H9 (cell line): ENCODE measurements at regions not wholly inside any gene's neighbourhood (a gene's known extent, or its start where the extent isn't known, plus 50 kb on each side); places are given as distances from the start of the nearest gene placed in this dataset.

Experiments used
- DNase-seq: peaks from one replicate; pipeline ENCODE4 v3.0.0-alpha.2; 2017
- H2AFZ ChIP-seq: one replicate; pipeline ENCODE4 v1.6.1; 2013; ENCODE audit warnings: mild to moderate bottlenecking, low read length, control low read depth, moderate library complexity
- H2AK5ac ChIP-seq: 2 replicates; pipeline ENCODE4 v1.6.1; 2013; ENCODE audit warnings: low read length, control low read depth, mixed read lengths; ENCODE audit not compliant: insufficient read length
- H2BK120ac ChIP-seq: one replicate; pipeline ENCODE4 v1.6.1; 2013; ENCODE audit warnings: low read depth, mild to moderate bottlenecking, low read length, control low read depth, inconsistent platforms; ENCODE audit not compliant: poor library complexity, severe bottlenecking
- H2BK12ac ChIP-seq: 2 replicates; pipeline ENCODE4 v1.6.1; 2013; ENCODE audit warnings: low read length, control low read depth, mixed read lengths, low read depth; ENCODE audit not compliant: insufficient read length
- H2BK15ac ChIP-seq: 2 replicates; pipeline ENCODE4 v1.6.1; 2013; ENCODE audit warnings: low read depth, low read length, control low read depth
- H2BK20ac ChIP-seq: one replicate; pipeline ENCODE4 v1.6.1; 2013; ENCODE audit warnings: low read depth, mild to moderate bottlenecking, low read length, control low read depth, inconsistent platforms; ENCODE audit not compliant: poor library complexity, severe bottlenecking
- H2BK5ac ChIP-seq: 2 replicates; pipeline ENCODE4 v1.6.1; 2013; ENCODE audit warnings: low read length, control low read depth, mixed read lengths; ENCODE audit not compliant: insufficient read length
- H3K14ac ChIP-seq: 2 replicates; pipeline ENCODE4 v1.6.1; 2013; ENCODE audit warnings: low read length, control low read depth; ENCODE audit not compliant: insufficient read depth
- H3K18ac ChIP-seq: 2 replicates; pipeline ENCODE4 v1.6.1; 2013; ENCODE audit warnings: low read depth, mild to moderate bottlenecking, mixed read lengths, low read length, control low read depth; ENCODE audit not compliant: insufficient read length
- H3K23ac ChIP-seq: 2 replicates; pipeline ENCODE4 v1.6.1; 2013; ENCODE audit warnings: low read length, control low read depth, mixed read lengths, low read depth; ENCODE audit not compliant: insufficient read length
- H3K23me2 ChIP-seq: 2 replicates; pipeline ENCODE4 v1.6.1; 2013; ENCODE audit warnings: low read depth, mild to moderate bottlenecking, mixed read lengths, low read length, control low read depth; ENCODE audit not compliant: insufficient read length, poor library complexity, severe bottlenecking
- H3K27ac ChIP-seq: 2 replicates; pipeline ENCODE4 v1.5.1; 2013; ENCODE audit warnings: low read length, control low read depth, mixed read lengths, low read depth; ENCODE audit not compliant: insufficient read length
- H3K27me3 ChIP-seq: 2 replicates; pipeline ENCODE4 v1.6.1; 2013; ENCODE audit warnings: low read length, control low read depth, inconsistent platforms; ENCODE audit not compliant: insufficient read depth
- H3K4ac ChIP-seq: 2 replicates; pipeline ENCODE4 v1.6.1; 2013; ENCODE audit warnings: low read depth, mild to moderate bottlenecking, control low read depth, inconsistent platforms, low read length, moderate library complexity
- H3K4me1 ChIP-seq: 2 replicates; pipeline ENCODE4 v1.6.1; 2013; ENCODE audit warnings: low read length, control low read depth, inconsistent platforms; ENCODE audit not compliant: insufficient read depth
- H3K4me2 ChIP-seq: 2 replicates; pipeline ENCODE4 v1.6.1; 2013; ENCODE audit warnings: low read length, control low read depth, mixed read lengths; ENCODE audit not compliant: insufficient read length, insufficient read depth
- H3K56ac ChIP-seq: 2 replicates; pipeline ENCODE4 v1.6.1; 2013; ENCODE audit warnings: low read depth, mild to moderate bottlenecking, mixed read lengths, low read length, control low read depth; ENCODE audit not compliant: insufficient read length
- H3K79me1 ChIP-seq: 2 replicates; pipeline ENCODE4 v1.6.1; 2013; ENCODE audit warnings: low read depth, mild to moderate bottlenecking, moderate library complexity, low read length, control low read depth, inconsistent platforms; ENCODE audit not compliant: insufficient read depth, poor library complexity, severe bottlenecking
- H3K79me2 ChIP-seq: 2 replicates; pipeline ENCODE4 v1.6.1; 2013; ENCODE audit warnings: low read length, control low read depth, inconsistent platforms; ENCODE audit not compliant: insufficient read depth
- H3K9ac ChIP-seq: 2 replicates; pipeline ENCODE4 v1.6.1; 2013; ENCODE audit warnings: low read length, control low read depth, mixed read lengths; ENCODE audit not compliant: insufficient read length; ENCODE audit errors: extremely low read depth
- H3K9me3 ChIP-seq: one replicate; pipeline ENCODE4 v1.6.1; 2013; ENCODE audit warnings: low read depth, low read length, inconsistent platforms; ENCODE audit not compliant: control insufficient read depth
- H3T11ph ChIP-seq: one replicate; pipeline ENCODE4 v1.6.1; 2013; ENCODE audit warnings: mild to moderate bottlenecking, low read length, control low read depth, inconsistent platforms
- H4K20me1 ChIP-seq: one replicate; pipeline ENCODE4 v1.6.1; 2013; ENCODE audit not compliant: control insufficient read depth, insufficient read length, insufficient read depth
- H4K5ac ChIP-seq: 2 replicates; pipeline ENCODE4 v1.6.1; 2013; ENCODE audit warnings: low read depth, mild to moderate bottlenecking, mixed read lengths, low read length, control low read depth; ENCODE audit not compliant: insufficient read length
- H4K8ac ChIP-seq: replicated peaks from 2 replicates; pipeline ENCODE4 v1.6.1; 2013; ENCODE audit warnings: low read length, control low read depth, mixed read lengths, low read depth; ENCODE audit not compliant: insufficient read length
- H4K91ac ChIP-seq: 2 replicates; pipeline ENCODE4 v1.6.1; 2013; ENCODE audit warnings: low read depth, mild to moderate bottlenecking, moderate library complexity, mixed read lengths, low read length, control low read depth; ENCODE audit not compliant: insufficient read length
- H3K27ac Mint-ChIP-seq, 3 experiments: 2 replicates in 2 of 3; 3 replicates in 1 of 3; pipeline ENCODE4 v1.8.0; 2020 to 2021; ENCODE audit warnings: mixed read lengths in 3 of 3, mild to moderate bottlenecking in 1 of 3, moderate library complexity in 1 of 3
- H3K27me3 Mint-ChIP-seq: 2 replicates; pipeline ENCODE4 v1.8.0; 2021; ENCODE audit warnings: low read depth, mild to moderate bottlenecking, moderate library complexity, mixed read lengths
- H3K36me3 Mint-ChIP-seq, 3 experiments: 2 replicates in 2 of 3; 3 replicates in 1 of 3; pipeline ENCODE4 v1.8.0; 2020 to 2021; ENCODE audit warnings: low read depth in 3 of 3, mixed read lengths in 3 of 3; ENCODE audit not compliant: insufficient read depth in 1 of 3
- H3K4me1 Mint-ChIP-seq, 2 experiments: 2 replicates each; pipeline ENCODE4 v1.8.0; 2020; ENCODE audit warnings: mixed read lengths in 2 of 2
- H3K4me3 Mint-ChIP-seq, 2 experiments: 2 replicates in 1 of 2; 3 replicates in 1 of 2; pipeline ENCODE4 v1.8.0; 2020 to 2021; ENCODE audit warnings: mild to moderate bottlenecking in 2 of 2, mixed read lengths in 2 of 2, moderate library complexity in 1 of 2
- H3K9me3 Mint-ChIP-seq, 2 experiments: 2 replicates in 1 of 2; 3 replicates in 1 of 2; pipeline ENCODE4 v1.8.0; 2020; ENCODE audit warnings: mild to moderate bottlenecking in 2 of 2, mixed read lengths in 2 of 2, moderate library complexity in 1 of 2
- WGBS: extraction: QIAGEN DNeasy Blood & Tissue Kit; methylation state at CpG from one replicate; pipeline ENCODE4 v1.1.7; 2013; ENCODE audit warnings: missing lambda C conversion rate, low lambda C conversion rate, mixed read lengths; ENCODE audit not compliant: insufficient read length; ENCODE audit errors: extremely low coverage; 5-methylcytosine and 5-hydroxymethylcytosine counted together
- TF ChIP-seq, protein P1 (sequence below): fragments of 200-600 bp; sonication (generic); conservative IDR thresholded peaks from 3 replicates; pipeline ENCODE4 v1.8.0; 2021; ENCODE audit warnings: antibody characterized with exemption, mild to moderate bottlenecking

GRCh38 chr18:78071776-78072175 is 822.1 kb downstream of the GALR1 start:
- Histone ChIP-seq H3K23me2 (no peaks in the 10 kb centered on the region), H2AK5ac (no peak overlapping the region), H3K23ac (no peak overlapping the region), H3K27ac (no peak overlapping the region), H3K4ac (no peak overlapping the region), H4K91ac (no peak overlapping the region), H3K14ac (no peak overlapping the region), H2BK120ac (no peak overlapping the region), H3K56ac (no peak overlapping the region), H3K79me2 (no peaks in the 10 kb centered on the region), H4K8ac (no peak overlapping the region), H2AFZ (no peak overlapping the region), H2BK15ac (no peak overlapping the region), H2BK5ac (no peak overlapping the region), H3K79me1 (no peaks in the 10 kb centered on the region), H3K18ac (no peak overlapping the region), H3K4me1 (no peaks in the 10 kb centered on the region), H3T11ph (no peak overlapping the region), H3K4me2 (no peak overlapping the region), H4K20me1 (no peaks in the 10 kb centered on the region), H2BK12ac (no peak overlapping the region), H3K27me3 (no peaks in the 10 kb centered on the region), H2BK20ac (no peak overlapping the region), H3K9ac (no peak overlapping the region), H3K9me3 (no peaks in the 10 kb centered on the region), H4K5ac (no peak overlapping the region)
- Mint-ChIP-seq H3K27ac (no peak overlapping the region), H3K27me3 (no peaks in the 10 kb centered on the region), H3K4me3 (no peak overlapping the region), H3K4me1 (peaks cover 22 to 24% of the 10 kb centered on the region in 2 experiments), H3K9me3 (peaks cover 5 to 11% of the 10 kb centered on the region in 2 experiments; a peak in 4 of 5 replicates), H3K36me3 (peaks cover 0 to 5% (median 0%) of the 10 kb centered on the region in 3 experiments; a peak in 3 of 7 replicates)
- TF ChIP-seq, protein P1, sequence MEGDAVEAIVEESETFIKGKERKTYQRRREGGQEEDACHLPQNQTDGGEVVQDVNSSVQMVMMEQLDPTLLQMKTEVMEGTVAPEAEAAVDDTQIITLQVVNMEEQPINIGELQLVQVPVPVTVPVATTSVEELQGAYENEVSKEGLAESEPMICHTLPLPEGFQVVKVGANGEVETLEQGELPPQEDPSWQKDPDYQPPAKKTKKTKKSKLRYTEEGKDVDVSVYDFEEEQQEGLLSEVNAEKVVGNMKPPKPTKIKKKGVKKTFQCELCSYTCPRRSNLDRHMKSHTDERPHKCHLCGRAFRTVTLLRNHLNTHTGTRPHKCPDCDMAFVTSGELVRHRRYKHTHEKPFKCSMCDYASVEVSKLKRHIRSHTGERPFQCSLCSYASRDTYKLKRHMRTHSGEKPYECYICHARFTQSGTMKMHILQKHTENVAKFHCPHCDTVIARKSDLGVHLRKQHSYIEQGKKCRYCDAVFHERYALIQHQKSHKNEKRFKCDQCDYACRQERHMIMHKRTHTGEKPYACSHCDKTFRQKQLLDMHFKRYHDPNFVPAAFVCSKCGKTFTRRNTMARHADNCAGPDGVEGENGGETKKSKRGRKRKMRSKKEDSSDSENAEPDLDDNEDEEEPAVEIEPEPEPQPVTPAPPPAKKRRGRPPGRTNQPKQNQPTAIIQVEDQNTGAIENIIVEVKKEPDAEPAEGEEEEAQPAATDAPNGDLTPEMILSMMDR: no peak
- WGBS: no CpG with 5 or more reads among the region's 3 CpGs
- no peak for DNase-seq
